HEK293 (cell line): ENCODE measurements at regions not wholly inside any gene's neighbourhood (a gene's known extent, or its start where the extent isn't known, plus 50 kb on each side); places are given as distances from the start of the nearest gene placed in this dataset.

Source experiments
- CTCF ChIA-PET: fragments of 350-600 bp; formaldehyde crosslinking; extraction: SDS; loops from one replicate; lab custom pipeline; 2021; ENCODE audit warnings: antibody characterized with exemption; lab: Yijun Ruan, JAX
- POLR2A ChIA-PET: fragments of 300-600 bp; formaldehyde crosslinking; extraction: SDS; loops from one replicate; lab custom pipeline; 2020; ENCODE audit warnings: antibody characterized with exemption, inconsistent platforms; lab: Yijun Ruan, JAX
- H3K27ac ChIP-seq: fragments of 200-500 bp; sonication (Bioruptor generic); 2 replicates; pipeline ENCODE4 v1.5.1; 2014; ENCODE audit warnings: low read depth, low read length, control low read depth, inconsistent platforms; ENCODE audit errors: extremely low read depth
- H3K36me3 ChIP-seq, 2 experiments: fragments of 200-500 bp in 1 of 2; sonication (Bioruptor generic) in 1 of 2; 1 replicate in 1 of 2; 2 replicates in 1 of 2; pipeline ENCODE4 v1.5.1; 2014 to 2017; ENCODE audit warnings: inconsistent platforms in 2 of 2, low read length in 2 of 2; ENCODE audit not compliant: control insufficient read depth in 2 of 2, insufficient read depth in 1 of 2
- H3K4me1 ChIP-seq: fragments of 200-500 bp; sonication (Bioruptor generic); 2 replicates; pipeline ENCODE4 v1.5.1; 2014; ENCODE audit warnings: mild to moderate bottlenecking, low read length, inconsistent platforms; ENCODE audit not compliant: control insufficient read depth, insufficient read depth
- H3K4me3 ChIP-seq: 2 replicates; pipeline ENCODE4 v1.5.1; 2011; ENCODE audit warnings: low read depth, mild to moderate bottlenecking, control low read depth, low read length, moderate library complexity
- H3K9me3 ChIP-seq: fragments of 200-500 bp; sonication (Bioruptor generic); 2 replicates; pipeline ENCODE4 v1.5.1; 2014; ENCODE audit warnings: low read depth, low read length, inconsistent platforms; ENCODE audit not compliant: control insufficient read depth, insufficient read depth
- HOXA7 ChIP-seq: sonication (generic); formaldehyde crosslinking; IDR thresholded peaks from 2 replicates; pipeline ENCODE4 v1.8.1; 2022; ENCODE audit warnings: missing genetic modification reagents, borderline replicate concordance
- SALL2 ChIP-seq: fragments of 450-650 bp; formaldehyde crosslinking; IDR thresholded peaks from 2 replicates; pipeline ENCODE4 v1.5.0; 2017; ENCODE audit warnings: missing biosample characterization, mild to moderate bottlenecking, missing genetic modification characterization, borderline replicate concordance
- SP2 ChIP-seq: fragments of 450-650 bp; formaldehyde crosslinking; IDR thresholded peaks from 2 replicates; pipeline ENCODE4 v1.5.1; 2016; ENCODE audit warnings: missing biosample characterization, missing genetic modification characterization
- ZFP3 ChIP-seq: fragments of 450-650 bp; formaldehyde crosslinking; IDR thresholded peaks from 2 replicates; pipeline ENCODE4 v1.5.1; 2016; ENCODE audit warnings: low read depth, missing biosample characterization, missing genetic modification characterization
- ZNF16 ChIP-seq: fragments of 450-650 bp; formaldehyde crosslinking; IDR thresholded peaks from 2 replicates; pipeline ENCODE4 v1.5.1; 2016; ENCODE audit warnings: low read depth, missing biosample characterization, missing genetic modification characterization
- ZNF292 ChIP-seq: fragments of 450-650 bp; formaldehyde crosslinking; IDR thresholded peaks from 2 replicates; pipeline ENCODE4 v1.5.1; 2016; ENCODE audit warnings: low read depth, missing biosample characterization, missing genetic modification characterization, borderline replicate concordance
- ZNF350 ChIP-seq: fragments of 450-650 bp; formaldehyde crosslinking; IDR thresholded peaks from 2 replicates; pipeline ENCODE4 v1.5.0; 2017; ENCODE audit warnings: missing biosample characterization, mild to moderate bottlenecking, missing genetic modification characterization
- ZNF433 ChIP-seq: fragments of 450-650 bp; formaldehyde crosslinking; IDR thresholded peaks from 2 replicates; pipeline ENCODE4 v1.5.1; 2016; ENCODE audit warnings: missing biosample characterization, missing genetic modification characterization, low read depth
- ZNF501 ChIP-seq: fragments of 450-650 bp; formaldehyde crosslinking; IDR thresholded peaks from 2 replicates; pipeline ENCODE4 v1.5.1; 2016; ENCODE audit warnings: missing biosample characterization, missing genetic modification characterization
- ZNF513 ChIP-seq: fragments of 450-650 bp; IDR thresholded peaks from 2 replicates; pipeline ENCODE4 v1.5.1; 2018; ENCODE audit warnings: missing biosample characterization, missing genetic modification characterization
- ZNF548 ChIP-seq: fragments of 450-650 bp; formaldehyde crosslinking; IDR thresholded peaks from 2 replicates; pipeline ENCODE4 v1.5.1; 2016; ENCODE audit warnings: missing biosample characterization, missing genetic modification characterization
- ZNF558 ChIP-seq: fragments of 450-650 bp; formaldehyde crosslinking; IDR thresholded peaks from 2 replicates; pipeline ENCODE4 v1.5.1; 2016; ENCODE audit warnings: missing biosample characterization, missing genetic modification characterization
- ZNF561 ChIP-seq: fragments of 450-650 bp; IDR thresholded peaks from 2 replicates; pipeline ENCODE4 v1.5.1; 2018; ENCODE audit warnings: missing biosample characterization, missing genetic modification characterization, borderline replicate concordance
- ZNF571 ChIP-seq: fragments of 450-650 bp; formaldehyde crosslinking; IDR thresholded peaks from 2 replicates; pipeline ENCODE4 v1.5.0; 2017; ENCODE audit warnings: missing biosample characterization, missing genetic modification characterization
- ZNF610 ChIP-seq: fragments of 450-650 bp; formaldehyde crosslinking; IDR thresholded peaks from 2 replicates; pipeline ENCODE4 v1.5.1; 2016; ENCODE audit warnings: missing biosample characterization, missing genetic modification characterization, borderline replicate concordance
- ZNF629 ChIP-seq: fragments of 450-650 bp; formaldehyde crosslinking; IDR thresholded peaks from 2 replicates; pipeline ENCODE4 v1.5.1; 2017; ENCODE audit warnings: missing biosample characterization, missing genetic modification characterization
- ZNF660 ChIP-seq: fragments of 450-650 bp; IDR thresholded peaks from 2 replicates; pipeline ENCODE4 v1.5.1; 2018; ENCODE audit warnings: missing biosample characterization, mild to moderate bottlenecking, missing genetic modification characterization
- TF ChIP-seq, protein P1 (sequence below): sonication (generic); formaldehyde crosslinking; IDR thresholded peaks from 2 replicates; pipeline ENCODE4 v1.8.1; 2022; ENCODE audit warnings: mild to moderate bottlenecking, moderate library complexity, missing genetic modification reagents
- TF ChIP-seq, protein P2 (sequence below): fragments of 450-650 bp; formaldehyde crosslinking; IDR thresholded peaks from 2 replicates; pipeline ENCODE4 v1.5.1; 2017; ENCODE audit warnings: missing biosample characterization, missing genetic modification characterization
- TF ChIP-seq, protein P3 (sequence below): fragments of 450-650 bp; formaldehyde crosslinking; IDR thresholded peaks from 2 replicates; pipeline ENCODE4 v1.5.1; 2016; ENCODE audit warnings: missing biosample characterization, missing genetic modification characterization, borderline replicate concordance

DNA sequence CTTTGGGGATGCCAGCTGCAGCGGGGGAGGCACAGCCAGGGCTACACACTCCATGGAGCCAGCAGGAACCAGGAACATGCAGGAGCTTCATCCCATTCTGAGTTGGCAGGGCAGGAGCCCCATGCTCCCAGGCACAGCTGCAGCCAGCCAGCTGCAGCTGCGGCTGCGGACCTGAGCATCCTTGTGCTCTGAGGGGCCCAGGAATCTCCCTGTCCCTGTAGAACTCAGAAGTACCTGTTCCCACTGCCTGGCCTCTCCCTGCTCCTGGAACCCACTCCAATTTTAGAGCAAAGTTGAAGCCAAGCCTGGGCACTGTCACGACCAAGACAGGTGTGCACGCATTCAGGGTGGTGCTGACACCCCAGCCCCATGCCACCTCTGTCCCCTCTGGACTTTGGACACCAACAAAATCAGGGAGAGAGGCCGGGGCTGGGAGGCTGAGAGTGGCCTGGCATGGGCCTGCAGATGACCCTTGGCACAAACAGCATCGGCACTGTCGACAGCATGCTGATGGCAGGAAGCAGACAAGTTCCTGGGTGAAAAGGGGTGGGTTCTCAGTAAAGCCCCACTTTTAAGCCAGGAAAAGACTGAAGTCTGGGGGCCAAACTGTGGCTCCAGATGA, 257.3 kb upstream of the LRFN5 start (continued):
- TF ChIP-seq ZNF292 (tag by site-specific recombination) (no peak), ZNF558 (tag by site-specific recombination) (no peak), ZNF433 (tag by site-specific recombination) (no peak), ZNF571 (tag by site-specific recombination) (no peak), ZFP3 (tag by site-specific recombination) (no peak), ZNF660 (tag by site-specific recombination) (no peak)
- TF ChIP-seq, protein P1, sequence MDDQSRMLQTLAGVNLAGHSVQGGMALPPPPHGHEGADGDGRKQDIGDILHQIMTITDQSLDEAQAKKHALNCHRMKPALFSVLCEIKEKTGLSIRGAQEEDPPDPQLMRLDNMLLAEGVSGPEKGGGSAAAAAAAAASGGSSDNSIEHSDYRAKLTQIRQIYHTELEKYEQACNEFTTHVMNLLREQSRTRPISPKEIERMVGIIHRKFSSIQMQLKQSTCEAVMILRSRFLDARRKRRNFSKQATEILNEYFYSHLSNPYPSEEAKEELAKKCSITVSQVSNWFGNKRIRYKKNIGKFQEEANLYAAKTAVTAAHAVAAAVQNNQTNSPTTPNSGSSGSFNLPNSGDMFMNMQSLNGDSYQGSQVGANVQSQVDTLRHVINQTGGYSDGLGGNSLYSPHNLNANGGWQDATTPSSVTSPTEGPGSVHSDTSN = no peak
- TF ChIP-seq, protein P2, sequence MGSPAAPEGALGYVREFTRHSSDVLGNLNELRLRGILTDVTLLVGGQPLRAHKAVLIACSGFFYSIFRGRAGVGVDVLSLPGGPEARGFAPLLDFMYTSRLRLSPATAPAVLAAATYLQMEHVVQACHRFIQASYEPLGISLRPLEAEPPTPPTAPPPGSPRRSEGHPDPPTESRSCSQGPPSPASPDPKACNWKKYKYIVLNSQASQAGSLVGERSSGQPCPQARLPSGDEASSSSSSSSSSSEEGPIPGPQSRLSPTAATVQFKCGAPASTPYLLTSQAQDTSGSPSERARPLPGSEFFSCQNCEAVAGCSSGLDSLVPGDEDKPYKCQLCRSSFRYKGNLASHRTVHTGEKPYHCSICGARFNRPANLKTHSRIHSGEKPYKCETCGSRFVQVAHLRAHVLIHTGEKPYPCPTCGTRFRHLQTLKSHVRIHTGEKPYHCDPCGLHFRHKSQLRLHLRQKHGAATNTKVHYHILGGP = no peak

- H3K36me3 ChIP-seq = no peaks in the 10 kb centered on the region
- no peaks in the 10 kb centered on the region for H3K4me1 ChIP-seq
- no peak for TF ChIP-seq HOXA7 (CRISPR knock-in tag)
- TF ChIP-seq ZNF513 (tag by site-specific recombination) = no peak
- TF ChIP-seq ZNF548 = no peak
- TF ChIP-seq, protein P3, sequence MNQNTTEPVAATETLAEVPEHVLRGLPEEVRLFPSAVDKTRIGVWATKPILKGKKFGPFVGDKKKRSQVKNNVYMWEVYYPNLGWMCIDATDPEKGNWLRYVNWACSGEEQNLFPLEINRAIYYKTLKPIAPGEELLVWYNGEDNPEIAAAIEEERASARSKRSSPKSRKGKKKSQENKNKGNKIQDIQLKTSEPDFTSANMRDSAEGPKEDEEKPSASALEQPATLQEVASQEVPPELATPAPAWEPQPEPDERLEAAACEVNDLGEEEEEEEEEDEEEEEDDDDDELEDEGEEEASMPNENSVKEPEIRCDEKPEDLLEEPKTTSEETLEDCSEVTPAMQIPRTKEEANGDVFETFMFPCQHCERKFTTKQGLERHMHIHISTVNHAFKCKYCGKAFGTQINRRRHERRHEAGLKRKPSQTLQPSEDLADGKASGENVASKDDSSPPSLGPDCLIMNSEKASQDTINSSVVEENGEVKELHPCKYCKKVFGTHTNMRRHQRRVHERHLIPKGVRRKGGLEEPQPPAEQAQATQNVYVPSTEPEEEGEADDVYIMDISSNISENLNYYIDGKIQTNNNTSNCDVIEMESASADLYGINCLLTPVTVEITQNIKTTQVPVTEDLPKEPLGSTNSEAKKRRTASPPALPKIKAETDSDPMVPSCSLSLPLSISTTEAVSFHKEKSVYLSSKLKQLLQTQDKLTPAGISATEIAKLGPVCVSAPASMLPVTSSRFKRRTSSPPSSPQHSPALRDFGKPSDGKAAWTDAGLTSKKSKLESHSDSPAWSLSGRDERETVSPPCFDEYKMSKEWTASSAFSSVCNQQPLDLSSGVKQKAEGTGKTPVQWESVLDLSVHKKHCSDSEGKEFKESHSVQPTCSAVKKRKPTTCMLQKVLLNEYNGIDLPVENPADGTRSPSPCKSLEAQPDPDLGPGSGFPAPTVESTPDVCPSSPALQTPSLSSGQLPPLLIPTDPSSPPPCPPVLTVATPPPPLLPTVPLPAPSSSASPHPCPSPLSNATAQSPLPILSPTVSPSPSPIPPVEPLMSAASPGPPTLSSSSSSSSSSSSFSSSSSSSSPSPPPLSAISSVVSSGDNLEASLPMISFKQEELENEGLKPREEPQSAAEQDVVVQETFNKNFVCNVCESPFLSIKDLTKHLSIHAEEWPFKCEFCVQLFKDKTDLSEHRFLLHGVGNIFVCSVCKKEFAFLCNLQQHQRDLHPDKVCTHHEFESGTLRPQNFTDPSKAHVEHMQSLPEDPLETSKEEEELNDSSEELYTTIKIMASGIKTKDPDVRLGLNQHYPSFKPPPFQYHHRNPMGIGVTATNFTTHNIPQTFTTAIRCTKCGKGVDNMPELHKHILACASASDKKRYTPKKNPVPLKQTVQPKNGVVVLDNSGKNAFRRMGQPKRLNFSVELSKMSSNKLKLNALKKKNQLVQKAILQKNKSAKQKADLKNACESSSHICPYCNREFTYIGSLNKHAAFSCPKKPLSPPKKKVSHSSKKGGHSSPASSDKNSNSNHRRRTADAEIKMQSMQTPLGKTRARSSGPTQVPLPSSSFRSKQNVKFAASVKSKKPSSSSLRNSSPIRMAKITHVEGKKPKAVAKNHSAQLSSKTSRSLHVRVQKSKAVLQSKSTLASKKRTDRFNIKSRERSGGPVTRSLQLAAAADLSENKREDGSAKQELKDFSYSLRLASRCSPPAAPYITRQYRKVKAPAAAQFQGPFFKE (tag by site-specific recombination) = no peak
- TF ChIP-seq ZNF610 = no peak
- no peak for TF ChIP-seq ZNF350 (tag by site-specific recombination)
- no peak for TF ChIP-seq ZNF629
- no peak for TF ChIP-seq ZNF16
- no peak for TF ChIP-seq ZNF501
- no peak for TF ChIP-seq ZNF561 (tag by site-specific recombination)
- TF ChIP-seq SP2 (tag by site-specific recombination) = no peak
- no peak for TF ChIP-seq SALL2
- TF ChIP-seq, all 188 proteins: peak for 0
- Histone ChIP-seq H3K4me3 (no peak overlapping the region), H3K9me3 (no peaks in the 10 kb centered on the region), H3K27ac (no peak overlapping the region)
- ChIA-PET POLR2A (no interaction called here), CTCF (no interaction called here)
These were observed 262.8 kb upstream of the LRFN5 start for GRCh38 chr14:41343857-41344256.
